Activated CD4-positive, alpha-beta memory T cell treated with anti-CD3 and anti-CD28 coated beads for 36 hours (primary cell): ENCODE measurements at regions not wholly inside any gene's neighbourhood (a gene's known extent, or its start where the extent isn't known, plus 50 kb on each side); places are given as distances from the start of the nearest gene placed in this dataset.

ENCODE experiments used
- CTCF ChIA-PET: fragments of 350-600 bp; sonication (Branson Sonifier 250); formaldehyde crosslinking; loops from one replicate; lab custom pipeline; 2021; ENCODE audit warnings: antibody characterized with exemption, inconsistent platforms; lab: Charles Lee
- POLR2A ChIA-PET: fragments of 350-600 bp; sonication (Branson Sonifier 250); formaldehyde crosslinking; loops from one replicate; lab custom pipeline; 2021; ENCODE audit warnings: antibody characterized with exemption; lab: Charles Lee
- DNase-seq: peaks from one replicate; pipeline ENCODE4 v3.0.0-alpha.2; 2020
- H3K27ac Mint-ChIP-seq: one replicate; pipeline ENCODE4 v1.8.0; 2021; ENCODE audit warnings: mixed read lengths
- H3K27me3 Mint-ChIP-seq: one replicate; pipeline ENCODE4 v1.8.0; 2021; ENCODE audit warnings: mixed read lengths
- H3K36me3 Mint-ChIP-seq: one replicate; pipeline ENCODE4 v1.8.0; 2021; ENCODE audit warnings: mixed read lengths
- H3K4me1 Mint-ChIP-seq: one replicate; pipeline ENCODE4 v1.8.0; 2021; ENCODE audit warnings: low read depth, mixed read lengths
- H3K4me3 Mint-ChIP-seq: one replicate; pipeline ENCODE4 v1.8.0; 2021; ENCODE audit warnings: mild to moderate bottlenecking, mixed read lengths
- H3K9me3 Mint-ChIP-seq: one replicate; pipeline ENCODE4 v1.8.0; 2021; ENCODE audit warnings: mixed read lengths
- intact Hi-C: fragments of 100-400 bp; cut with micrococcal nuclease; formaldehyde crosslinking; loops from one replicate; pipeline ENCODE4 v1.15.1; 2023

GRCh38 chr2:175399326-175399725 is 217.8 kb upstream of the ATP5MC3 start:
- peaks cover 9% of the 10 kb centered on the region for H3K27me3 Mint-ChIP-seq
- ChIA-PET POLR2A (no interaction called here), CTCF (no interaction called here)
- no peaks in the 10 kb centered on the region for H3K36me3 Mint-ChIP-seq
- H3K27ac Mint-ChIP-seq, result no peak overlapping the region
- intact Hi-C loops, result no loop called here
- no peak for DNase-seq
- H3K4me3 Mint-ChIP-seq, result no peak overlapping the region
- no peaks in the 10 kb centered on the region for H3K4me1 Mint-ChIP-seq
- H3K9me3 Mint-ChIP-seq, result no peaks in the 10 kb centered on the region

DNA sequence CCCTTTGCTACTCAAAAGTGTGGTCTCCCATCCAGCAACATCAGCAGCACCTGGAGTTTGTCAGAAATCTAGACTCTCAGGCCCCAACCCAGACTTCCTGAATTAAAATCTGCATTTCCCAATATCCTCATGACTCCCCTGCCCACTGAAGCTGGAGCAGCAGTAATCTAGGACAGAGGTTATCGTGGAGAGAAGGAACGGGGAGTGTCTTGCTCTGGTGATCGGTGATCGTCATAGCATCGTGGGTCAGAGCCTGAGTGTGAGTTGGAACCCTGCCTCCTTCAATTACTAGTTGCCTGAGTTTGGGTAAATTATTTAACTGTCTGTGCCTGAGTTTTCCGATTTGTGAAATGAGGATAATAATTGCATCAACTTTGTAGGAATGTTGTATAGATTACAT is 217.3 kb upstream of the ATP5MC3 start:
- Mint-ChIP-seq H3K9me3 (no peaks in the 10 kb centered on the region), H3K27ac (no peak overlapping the region), H3K4me1 (no peaks in the 10 kb centered on the region), H3K36me3 (no peaks in the 10 kb centered on the region), H3K27me3 (peaks cover 9% of the 10 kb centered on the region), H3K4me3 (no peak overlapping the region)
- intact Hi-C loops, result no loop called here
- ChIA-PET POLR2A (no interaction called here), CTCF (no interaction called here)
- DNase-seq, result no peak

- H3K4me1 Mint-ChIP-seq, result no peaks in the 10 kb centered on the region
- no peak overlapping the region for H3K27ac Mint-ChIP-seq
- CTCF ChIA-PET, result no interaction called here
- intact Hi-C loops, result no loop called here
- no peaks in the 10 kb centered on the region for H3K9me3 Mint-ChIP-seq
- peaks cover 10% of the 10 kb centered on the region for H3K27me3 Mint-ChIP-seq
- H3K4me3 Mint-ChIP-seq, result no peak overlapping the region
- DNase-seq, result no peak
- POLR2A ChIA-PET, result no interaction called here
- no peaks in the 10 kb centered on the region for H3K36me3 Mint-ChIP-seq
Measured at GRCh38 chr2:175396696-175397095, 215.2 kb upstream of the ATP5MC3 start.

GRCh38 chr2:175393851-175394250 is 212.3 kb upstream of the ATP5MC3 start:
- POLR2A ChIA-PET, result no interaction called here
- Mint-ChIP-seq H3K4me3 (no peak overlapping the region), H3K27me3 (peaks cover 5% of the 10 kb centered on the region), H3K4me1 (no peaks in the 10 kb centered on the region), H3K9me3 (no peaks in the 10 kb centered on the region), H3K27ac (no peak overlapping the region), H3K36me3 (no peaks in the 10 kb centered on the region)
- DNase-seq, result no peak
- intact Hi-C loops, result no loop called here
- CTCF ChIA-PET, result no interaction called here

GRCh38 chr2:175383286-175383685 is 201.8 kb upstream of the ATP5MC3 start:
- H3K4me1 Mint-ChIP-seq, result no peaks in the 10 kb centered on the region
- H3K36me3 Mint-ChIP-seq, result peaks cover 10% of the 10 kb centered on the region
- ChIA-PET POLR2A (no interaction called here), CTCF (no interaction called here)
- intact Hi-C loops, result no loop called here
- H3K27me3 Mint-ChIP-seq, result peaks cover 5% of the 10 kb centered on the region
- no peak overlapping the region for H3K27ac Mint-ChIP-seq
- no peak overlapping the region for H3K4me3 Mint-ChIP-seq
- H3K9me3 Mint-ChIP-seq, result peaks cover 31% of the 10 kb centered on the region
- DNase-seq, result no peak

DNA sequence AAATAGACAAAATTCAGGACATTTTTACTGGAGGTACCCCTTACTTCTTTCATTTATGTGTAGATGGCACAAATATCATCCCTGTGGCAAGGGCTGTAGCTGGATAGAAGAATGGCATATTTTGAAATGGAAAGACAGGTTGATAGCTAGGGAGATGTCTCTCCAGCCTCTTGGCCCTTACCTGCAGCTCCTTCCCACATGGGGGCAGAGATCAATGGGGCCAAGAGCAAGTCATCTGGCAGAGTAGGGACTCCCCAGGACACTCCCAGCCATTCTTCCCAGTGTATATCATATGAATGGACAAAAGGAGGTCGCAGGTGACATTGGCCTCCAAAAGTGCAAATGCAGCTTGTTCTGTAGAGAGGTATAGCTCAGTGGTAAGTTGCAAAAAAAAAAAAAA is 192.2 kb upstream of the ATP5MC3 start:
- POLR2A ChIA-PET, result no interaction called here
- intact Hi-C loops, result no loop called here
- CTCF ChIA-PET, result interaction anchor here (1.3 to 1.5 kb wide), 2 partner anchors 10 to 316 kb away, joined by 4 read pairs; no protein-coding TSS in a partner anchor

DNA sequence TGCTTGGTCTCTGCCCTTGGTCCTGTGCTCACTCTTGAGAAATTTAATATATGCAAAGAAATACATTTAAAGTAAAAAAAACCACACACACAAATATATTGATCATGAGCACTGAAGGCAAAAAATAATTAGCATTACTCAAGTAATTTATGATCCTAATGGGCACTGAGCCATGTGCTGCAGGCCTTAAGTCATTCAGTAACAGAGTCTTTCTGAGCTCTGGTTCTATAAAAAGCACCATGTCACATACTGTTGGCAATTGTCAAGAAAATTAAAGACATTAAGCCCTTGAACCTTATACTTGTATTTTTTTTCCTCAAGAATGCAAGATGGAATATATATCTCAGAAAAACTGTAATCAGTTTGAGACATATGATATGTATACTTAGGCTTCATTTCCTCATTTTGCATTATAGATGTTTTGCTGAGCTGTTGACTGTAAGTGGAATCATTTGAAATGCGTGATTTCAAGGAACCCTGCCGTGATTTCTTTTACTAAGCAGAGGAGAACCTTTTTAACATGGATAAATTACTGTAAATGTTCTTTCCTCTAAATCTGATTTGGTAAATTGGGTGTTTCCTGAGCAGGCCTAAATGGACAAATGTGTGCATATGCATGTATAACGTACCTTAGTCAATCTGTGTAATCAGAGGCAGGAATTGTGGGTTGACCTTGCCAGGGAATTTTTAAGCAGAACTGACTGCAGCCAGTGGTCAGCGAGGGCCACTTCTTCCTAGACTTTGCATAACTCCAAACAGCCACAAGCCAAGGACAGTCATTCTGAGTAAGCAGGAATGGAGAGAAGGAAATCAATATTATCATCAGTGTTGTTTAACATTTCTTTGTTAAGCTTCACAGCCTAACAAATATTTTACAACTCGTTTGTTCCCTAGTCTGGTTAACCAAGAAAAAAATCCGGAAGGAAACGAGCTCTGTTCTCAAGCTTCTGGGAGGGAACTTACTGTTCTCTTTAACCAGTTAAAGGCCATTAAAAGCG is 191.5 kb upstream of the ATP5MC3 start:
- H3K27me3 Mint-ChIP-seq, result peaks cover 7% of the 10 kb centered on the region
- no peaks in the 10 kb centered on the region for H3K9me3 Mint-ChIP-seq
- ChIA-PET POLR2A (no interaction called here), CTCF (interaction anchor here (1.3 to 1.5 kb wide), 2 partner anchors 9 to 317 kb away, joined by 4 read pairs; no protein-coding TSS in a partner anchor)
- H3K4me1 Mint-ChIP-seq, result no peaks in the 10 kb centered on the region
- no peak overlapping the region for H3K4me3 Mint-ChIP-seq
- H3K36me3 Mint-ChIP-seq, result no peaks in the 10 kb centered on the region
- intact Hi-C loops, result no loop called here
- DNase-seq, result no peak
- H3K27ac Mint-ChIP-seq, result no peak overlapping the region

More for the DNA sequence above, 192.2 kb upstream of the ATP5MC3 start:
- H3K27ac Mint-ChIP-seq, result no peak overlapping the region
- H3K36me3 Mint-ChIP-seq, result no peaks in the 10 kb centered on the region
- DNase-seq, result no peak
- no peaks in the 10 kb centered on the region for H3K4me1 Mint-ChIP-seq
- no peak overlapping the region for H3K4me3 Mint-ChIP-seq
- no peaks in the 10 kb centered on the region for H3K9me3 Mint-ChIP-seq
- peaks cover 7% of the 10 kb centered on the region for H3K27me3 Mint-ChIP-seq

- no peaks in the 10 kb centered on the region for H3K9me3 Mint-ChIP-seq
- H3K4me3 Mint-ChIP-seq, result no peak overlapping the region
- intact Hi-C loops, result no loop called here
- ChIA-PET POLR2A (no interaction called here), CTCF (no interaction called here)
- DNase-seq, result no peak
- no peaks in the 10 kb centered on the region for H3K4me1 Mint-ChIP-seq
- H3K27ac Mint-ChIP-seq, result no peak overlapping the region
- no peaks in the 10 kb centered on the region for H3K36me3 Mint-ChIP-seq
- peaks cover 6% of the 10 kb centered on the region for H3K27me3 Mint-ChIP-seq
Measured at GRCh38 chr2:175371378-175371777, 189.9 kb upstream of the ATP5MC3 start.

DNA sequence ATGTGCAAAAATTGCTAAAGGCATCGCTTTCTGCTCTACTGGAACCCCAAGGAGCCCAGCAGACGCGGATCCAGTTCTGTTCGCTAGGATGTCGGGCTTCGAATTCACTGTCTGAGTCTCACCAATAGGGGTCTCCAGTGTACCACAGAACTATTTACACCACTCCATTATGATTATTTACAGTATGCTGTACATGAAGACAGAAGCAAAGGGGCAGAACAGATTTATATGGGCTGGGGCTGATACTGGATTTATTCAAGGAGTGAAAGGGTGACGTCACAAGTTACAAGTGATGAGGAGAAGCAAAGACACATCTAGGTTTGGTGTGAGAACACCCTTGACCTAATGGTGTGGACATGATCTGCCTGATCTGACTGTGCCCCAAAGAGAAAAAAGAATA is 185.3 kb upstream of the ATP5MC3 start:
- peaks cover 9% of the 10 kb centered on the region for H3K27me3 Mint-ChIP-seq
- no peaks in the 10 kb centered on the region for H3K9me3 Mint-ChIP-seq
- intact Hi-C loops, result loop anchor here (1.0 kb wide), 1 partner anchor 730 kb away; no protein-coding TSS in a partner anchor
- peak; percentile 18 for DNase-seq
- no peaks in the 10 kb centered on the region for H3K36me3 Mint-ChIP-seq
- CTCF ChIA-PET, result interaction anchor here (1.1 to 2.1 kb wide), 3 partner anchors 163 to 1794 kb away, joined by 3 to 10 read pairs (median 3); no protein-coding TSS in a partner anchor
- no peak overlapping the region for H3K27ac Mint-ChIP-seq
- no peak overlapping the region for H3K4me3 Mint-ChIP-seq
- no peaks in the 10 kb centered on the region for H3K4me1 Mint-ChIP-seq
- POLR2A ChIA-PET, result no interaction called here

- no peak for DNase-seq
- Mint-ChIP-seq H3K27me3 (peaks cover 4% of the 10 kb centered on the region), H3K4me3 (no peak overlapping the region), H3K36me3 (no peaks in the 10 kb centered on the region), H3K27ac (no peak overlapping the region), H3K4me1 (no peaks in the 10 kb centered on the region), H3K9me3 (no peaks in the 10 kb centered on the region)
- ChIA-PET CTCF (interaction anchor here (0.9 to 1.8 kb wide), 3 partner anchors 9 to 734 kb away, joined by 3 to 7 read pairs (median 4); no protein-coding TSS in a partner anchor), POLR2A (no interaction called here)
- intact Hi-C loops, result no loop called here
Measured at GRCh38 chr2:175363699-175364098, 182.2 kb upstream of the ATP5MC3 start.

- CTCF ChIA-PET, result interaction anchor here (0.8 to 1.8 kb wide), 2 partner anchors 9 to 735 kb away, joined by 3 to 7 read pairs; no protein-coding TSS in a partner anchor
- H3K36me3 Mint-ChIP-seq, result no peaks in the 10 kb centered on the region
- no peak for DNase-seq
- POLR2A ChIA-PET, result no interaction called here
- no peak overlapping the region for H3K27ac Mint-ChIP-seq
- H3K4me3 Mint-ChIP-seq, result no peak overlapping the region
- no peaks in the 10 kb centered on the region for H3K4me1 Mint-ChIP-seq
- no peaks in the 10 kb centered on the region for H3K9me3 Mint-ChIP-seq
- peaks cover 4% of the 10 kb centered on the region for H3K27me3 Mint-ChIP-seq
- intact Hi-C loops, result no loop called here
Measured at GRCh38 chr2:175362331-175362730, 180.8 kb upstream of the ATP5MC3 start.

GRCh38 chr2:175359710-175360109 is 178.2 kb upstream of the ATP5MC3 start:
- no peaks in the 10 kb centered on the region for H3K4me1 Mint-ChIP-seq
- intact Hi-C loops, result no loop called here
- no peaks in the 10 kb centered on the region for H3K36me3 Mint-ChIP-seq
- no peak for DNase-seq
- H3K4me3 Mint-ChIP-seq, result no peak overlapping the region
- H3K9me3 Mint-ChIP-seq, result no peaks in the 10 kb centered on the region
- H3K27ac Mint-ChIP-seq, result no peak overlapping the region
- POLR2A ChIA-PET, result no interaction called here
- no peaks in the 10 kb centered on the region for H3K27me3 Mint-ChIP-seq
- CTCF ChIA-PET, result no interaction called here
